Astrocyte (in vitro differentiated cells and primary cell): ENCODE measurements at regions not wholly inside any gene's neighbourhood (a gene's known extent, or its start where the extent isn't known, plus 50 kb on each side); places are given as distances from the start of the nearest gene placed in this dataset.

Experiments
- DNase-seq: peaks from one replicate; pipeline ENCODE4 v3.0.0-alpha.2; 2010; ENCODE audit warnings: low read depth
- FAIRE-seq: peaks from 2 replicates; lab custom pipeline; 2011; peaks lifted over from hg19 to GRCh38; lab: Jason Lieb, UNC
- H2AFZ ChIP-seq: 2 replicates; pipeline ENCODE4 v1.6.0; 2012; ENCODE audit warnings: low read depth, low read length, inconsistent platforms
- H3K27ac ChIP-seq: 2 replicates; pipeline ENCODE4 v1.5.1; 2011; ENCODE audit warnings: low read depth, low read length, inconsistent platforms
- H3K27me3 ChIP-seq: 2 replicates; pipeline ENCODE4 v1.6.0; 2011; ENCODE audit warnings: low read length, inconsistent platforms; ENCODE audit not compliant: insufficient read depth
- H3K36me3 ChIP-seq: 2 replicates; pipeline ENCODE4 v1.5.1; 2011; ENCODE audit warnings: low read length, inconsistent platforms; ENCODE audit not compliant: insufficient read depth
- H3K4me1 ChIP-seq: 2 replicates; pipeline ENCODE4 v1.5.1; 2011; ENCODE audit warnings: low read length, inconsistent platforms; ENCODE audit not compliant: insufficient read depth
- H3K4me2 ChIP-seq: 2 replicates; pipeline ENCODE4 v1.6.0; 2012; ENCODE audit warnings: low read length, inconsistent platforms
- H3K4me3 ChIP-seq: 2 replicates; pipeline ENCODE4 v1.5.1; 2011; ENCODE audit warnings: low read depth, mild to moderate bottlenecking, low read length, inconsistent platforms; ENCODE audit not compliant: insufficient read depth
- H3K79me2 ChIP-seq: 2 replicates; pipeline ENCODE4 v1.6.0; 2012; ENCODE audit warnings: mild to moderate bottlenecking, low read length, inconsistent platforms; ENCODE audit not compliant: insufficient read depth
- H3K9ac ChIP-seq: 2 replicates; pipeline ENCODE4 v1.6.0; 2012; ENCODE audit warnings: mild to moderate bottlenecking, low read length, inconsistent platforms
- H3K9me3 ChIP-seq: 2 replicates; pipeline ENCODE4 v1.5.1; 2012; ENCODE audit warnings: low read depth, mild to moderate bottlenecking, low read length, inconsistent platforms; ENCODE audit not compliant: insufficient read depth
- H4K20me1 ChIP-seq: 2 replicates; pipeline ENCODE4 v1.6.0; 2012; ENCODE audit warnings: low read length, inconsistent platforms; ENCODE audit not compliant: insufficient read depth
- H3K27ac Mint-ChIP-seq: one replicate; pipeline ENCODE4 v1.8.0; 2021; ENCODE audit warnings: mild to moderate bottlenecking, mixed read lengths; ENCODE audit not compliant: unreplicated experiment
- H3K27me3 Mint-ChIP-seq: one replicate; pipeline ENCODE4 v1.8.0; 2021; ENCODE audit warnings: low read depth, mixed read lengths; ENCODE audit not compliant: unreplicated experiment
- H3K36me3 Mint-ChIP-seq: one replicate; pipeline ENCODE4 v1.8.0; 2021; ENCODE audit warnings: low read depth, mixed read lengths; ENCODE audit not compliant: unreplicated experiment
- H3K4me1 Mint-ChIP-seq: one replicate; pipeline ENCODE4 v1.8.0; 2021; ENCODE audit warnings: low read depth, mixed read lengths; ENCODE audit not compliant: unreplicated experiment
- H3K4me3 Mint-ChIP-seq: one replicate; pipeline ENCODE4 v1.8.0; 2021; ENCODE audit warnings: mild to moderate bottlenecking, moderate library complexity, mixed read lengths; ENCODE audit not compliant: unreplicated experiment
- H3K9me3 Mint-ChIP-seq: one replicate; pipeline ENCODE4 v1.8.0; 2021; ENCODE audit warnings: mild to moderate bottlenecking, mixed read lengths; ENCODE audit not compliant: unreplicated experiment
- EZH2 ChIP-seq: IDR thresholded peaks from 2 replicates; pipeline ENCODE4 v1.6.1; 2012; ENCODE audit warnings: mild to moderate bottlenecking, low read length, inconsistent platforms; ENCODE audit not compliant: insufficient read depth
- TF ChIP-seq, protein P1 (sequence below): IDR thresholded peaks from 2 replicates; pipeline ENCODE4 v1.5.1; 2011; ENCODE audit warnings: low read depth, mild to moderate bottlenecking, inconsistent platforms, low read length, moderate library complexity; ENCODE audit not compliant: insufficient read depth

DNA sequence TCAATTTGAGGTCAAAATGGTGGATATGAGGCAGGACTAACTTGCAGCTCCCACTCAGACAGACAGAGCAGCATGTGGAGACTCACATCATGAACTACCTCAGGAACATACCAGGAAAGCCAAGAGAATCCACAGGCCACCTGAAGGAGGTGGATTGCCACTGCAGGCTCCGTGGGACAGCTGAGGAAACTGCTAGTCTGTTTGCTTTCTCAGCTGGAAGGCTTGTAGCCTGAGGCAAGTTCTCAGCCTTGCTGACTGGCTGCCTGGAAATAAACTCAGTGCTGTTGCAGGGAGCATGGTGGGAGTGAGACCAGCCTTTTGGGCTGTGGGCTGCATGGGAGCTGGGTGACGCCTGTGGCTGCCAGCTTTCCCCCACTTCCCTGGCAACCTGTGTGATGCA lies 202.9 kb downstream of the ZNF248 start:
- no peak overlapping the region for H3K27ac Mint-ChIP-seq
- H3K27me3 ChIP-seq = no peaks in the 10 kb centered on the region
- no peaks in the 10 kb centered on the region for H3K36me3 ChIP-seq
- H4K20me1 ChIP-seq = no peaks in the 10 kb centered on the region
- no peak overlapping the region for H3K4me3 Mint-ChIP-seq
- DNase-seq (no peak), FAIRE-seq (no peak)
- no peak overlapping the region for H3K4me2 ChIP-seq
- peaks cover 9% of the 10 kb centered on the region for H3K9me3 ChIP-seq
- no peaks in the 10 kb centered on the region for H3K79me2 ChIP-seq
- no peaks in the 10 kb centered on the region for H3K4me1 ChIP-seq
- no peak overlapping the region for H3K4me3 ChIP-seq
- TF ChIP-seq EZH2 = no peak
- TF ChIP-seq, protein P1, sequence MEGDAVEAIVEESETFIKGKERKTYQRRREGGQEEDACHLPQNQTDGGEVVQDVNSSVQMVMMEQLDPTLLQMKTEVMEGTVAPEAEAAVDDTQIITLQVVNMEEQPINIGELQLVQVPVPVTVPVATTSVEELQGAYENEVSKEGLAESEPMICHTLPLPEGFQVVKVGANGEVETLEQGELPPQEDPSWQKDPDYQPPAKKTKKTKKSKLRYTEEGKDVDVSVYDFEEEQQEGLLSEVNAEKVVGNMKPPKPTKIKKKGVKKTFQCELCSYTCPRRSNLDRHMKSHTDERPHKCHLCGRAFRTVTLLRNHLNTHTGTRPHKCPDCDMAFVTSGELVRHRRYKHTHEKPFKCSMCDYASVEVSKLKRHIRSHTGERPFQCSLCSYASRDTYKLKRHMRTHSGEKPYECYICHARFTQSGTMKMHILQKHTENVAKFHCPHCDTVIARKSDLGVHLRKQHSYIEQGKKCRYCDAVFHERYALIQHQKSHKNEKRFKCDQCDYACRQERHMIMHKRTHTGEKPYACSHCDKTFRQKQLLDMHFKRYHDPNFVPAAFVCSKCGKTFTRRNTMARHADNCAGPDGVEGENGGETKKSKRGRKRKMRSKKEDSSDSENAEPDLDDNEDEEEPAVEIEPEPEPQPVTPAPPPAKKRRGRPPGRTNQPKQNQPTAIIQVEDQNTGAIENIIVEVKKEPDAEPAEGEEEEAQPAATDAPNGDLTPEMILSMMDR = no peak
- H3K36me3 Mint-ChIP-seq = no peaks in the 10 kb centered on the region
- no peaks in the 10 kb centered on the region for H3K27me3 Mint-ChIP-seq
- no peak overlapping the region for H3K9ac ChIP-seq
- peaks cover 8% of the 10 kb centered on the region for H3K9me3 Mint-ChIP-seq
- no peaks in the 10 kb centered on the region for H3K4me1 Mint-ChIP-seq
- no peak overlapping the region for H3K27ac ChIP-seq
- no peak overlapping the region for H2AFZ ChIP-seq

DNA sequence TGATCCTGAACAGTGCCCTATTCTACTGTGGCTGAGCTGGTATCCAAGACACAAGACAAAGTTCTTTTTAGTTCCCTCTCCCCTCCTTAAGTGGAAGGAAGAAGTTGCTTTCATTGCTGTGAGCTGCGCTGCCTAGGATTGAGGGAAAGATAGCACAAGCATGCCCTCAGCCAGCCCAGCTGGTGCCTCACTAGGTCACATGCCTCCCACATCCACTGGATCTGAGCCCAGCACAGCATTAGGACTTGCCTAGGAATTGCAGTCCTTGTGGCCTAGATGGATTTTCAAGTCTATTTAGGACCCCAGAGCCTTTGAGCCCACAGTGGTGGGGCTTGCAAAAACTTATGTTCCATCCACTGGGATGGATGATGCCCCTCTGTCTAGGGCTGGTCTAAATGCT lies 214.2 kb downstream of the ZNF248 start:
- no peak for FAIRE-seq

DNA sequence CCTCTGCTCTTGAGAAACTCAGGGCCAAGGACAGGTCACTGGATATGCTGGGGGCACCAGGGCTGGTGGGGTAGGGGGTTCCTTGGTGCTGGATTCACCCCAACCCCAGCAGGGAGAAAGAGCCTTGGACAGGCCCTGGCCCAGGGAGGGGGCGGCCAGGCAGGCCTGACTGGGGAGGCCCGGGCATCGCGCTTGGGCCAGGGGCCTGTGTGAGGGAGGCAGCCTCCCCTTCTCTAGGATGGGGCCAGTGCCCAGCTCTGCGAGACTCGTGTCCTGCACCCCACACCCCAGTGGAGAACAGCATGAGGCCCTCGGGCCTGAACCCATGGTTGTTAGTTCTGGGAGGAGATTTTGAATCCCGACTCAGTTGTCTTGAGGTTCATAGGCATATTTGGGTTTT lies 217.1 kb downstream of the ZNF248 start:
- Histone ChIP-seq H3K9ac (no peak overlapping the region), H3K79me2 (no peaks in the 10 kb centered on the region), H3K4me3 (no peak overlapping the region), H3K9me3 (no peaks in the 10 kb centered on the region), H3K27ac (no peak overlapping the region), H4K20me1 (no peaks in the 10 kb centered on the region), H3K36me3 (no peaks in the 10 kb centered on the region), H3K4me1 (no peaks in the 10 kb centered on the region), H3K4me2 (no peak overlapping the region), H2AFZ (no peak overlapping the region), H3K27me3 (no peaks in the 10 kb centered on the region)
- Mint-ChIP-seq H3K27me3 (no peaks in the 10 kb centered on the region), H3K9me3 (peaks cover 4% of the 10 kb centered on the region), H3K36me3 (no peaks in the 10 kb centered on the region), H3K27ac (no peak overlapping the region), H3K4me1 (no peaks in the 10 kb centered on the region), H3K4me3 (no peak overlapping the region)
- DNase-seq (no peak), FAIRE-seq (no peak)
- TF ChIP-seq, protein P1 = no peak

More for the DNA sequence above, 214.2 kb downstream of the ZNF248 start:
- Histone ChIP-seq H3K4me3 (no peak overlapping the region), H2AFZ (no peak overlapping the region), H3K36me3 (no peaks in the 10 kb centered on the region), H3K27ac (no peak overlapping the region), H3K79me2 (no peaks in the 10 kb centered on the region), H3K4me1 (no peaks in the 10 kb centered on the region), H3K27me3 (no peaks in the 10 kb centered on the region), H3K9ac (no peak overlapping the region), H4K20me1 (no peaks in the 10 kb centered on the region), H3K9me3 (no peaks in the 10 kb centered on the region), H3K4me2 (no peak overlapping the region)
- peaks cover 6% of the 10 kb centered on the region for H3K9me3 Mint-ChIP-seq
- DNase-seq = no peak
- H3K27me3 Mint-ChIP-seq = no peaks in the 10 kb centered on the region
- H3K4me1 Mint-ChIP-seq = no peaks in the 10 kb centered on the region
- no peak overlapping the region for H3K27ac Mint-ChIP-seq
- H3K4me3 Mint-ChIP-seq = no peak overlapping the region
- H3K36me3 Mint-ChIP-seq = no peaks in the 10 kb centered on the region
- no peak for TF ChIP-seq EZH2
- TF ChIP-seq, protein P1 = no peak
